ENCODE measurements at regions not wholly inside any gene's neighbourhood (a gene's known extent, or its start where the extent isn't known, plus 50 kb on each side); places are given as distances from the start of the nearest gene placed in this dataset.

DNA sequence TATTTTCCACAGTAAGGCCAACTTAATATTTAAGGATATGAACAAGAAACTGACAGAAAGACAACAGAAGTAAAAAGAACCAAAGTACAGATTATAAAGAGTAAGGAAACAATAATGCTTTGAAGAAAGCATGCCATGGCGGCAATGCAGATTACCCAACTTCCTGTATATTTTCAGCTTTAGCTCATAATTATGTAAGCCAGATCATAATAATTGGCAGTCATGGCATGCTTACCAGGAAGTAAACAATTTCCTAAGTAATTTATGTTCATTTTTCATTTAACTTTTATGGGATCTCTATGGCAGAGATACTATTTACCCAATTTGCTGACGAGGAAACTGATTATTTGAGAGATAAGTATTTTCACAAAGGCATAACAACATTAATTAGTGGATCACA lies 988.7 kb downstream of the HACE1 start:
- H2BK120ac ChIP-seq (replicated peaks; ENCODE audit: low read depth, low read length) = no peak overlapping the region
- H4K91ac ChIP-seq (replicated peaks; ENCODE audit: insufficient read length, low read length) = no peak overlapping the region
- H3K9ac ChIP-seq (replicated peaks in 1 of 4; ENCODE audit: extremely low read depth in 1 of 4, low read depth in 3 of 4, low read length in 3 of 4) = no peak overlapping the region
- H2AK5ac ChIP-seq (ENCODE audit: low read depth, low read length) = no peak overlapping the region
- H3K23me2 ChIP-seq (ENCODE audit: low read depth, low read length) = no peaks in the 10 kb centered on the region
- H4K5ac ChIP-seq (ENCODE audit: insufficient read length, low read depth, low read length) = no peak overlapping the region
- H3K36me3 ChIP-seq (ENCODE audit: control insufficient read depth in 2 of 4, insufficient read depth in 4 of 4, low read length in 3 of 4) = no peaks in the 10 kb centered on the region
- H3K18ac ChIP-seq (ENCODE audit: extremely low read depth, low read length) = no peak overlapping the region
- H3K4me2 ChIP-seq (ENCODE audit: insufficient read depth in 1 of 2, low read depth in 2 of 2, low read length in 2 of 2) = no peak overlapping the region
- DNase-seq (ENCODE audit: low read depth in 1 of 2, low spot score in 2 of 2) (no peak), FAIRE-seq (no peak)
- no peak overlapping the region for H3K23ac ChIP-seq (ENCODE audit: insufficient read length)
- ChIA-PET POLR2A (ENCODE audit: partially characterized antibody) (no interaction called here), CTCF (ENCODE audit: partially characterized antibody) (no interaction called here)
- no peaks in the 10 kb centered on the region for H4K20me1 ChIP-seq (replicated peaks in 1 of 2; ENCODE audit: control insufficient read depth in 1 of 2, insufficient read depth in 2 of 2, low read length in 2 of 2)
- H3K14ac ChIP-seq (ENCODE audit: insufficient read length) = no peak overlapping the region
- no peak overlapping the region for H2BK15ac ChIP-seq (ENCODE audit: low read length)
- no peak overlapping the region for H4K8ac ChIP-seq (ENCODE audit: extremely low read depth, insufficient read depth, low read length)
- H2BK20ac ChIP-seq (ENCODE audit: low read length) = no peak overlapping the region
- H3K79me1 ChIP-seq (ENCODE audit: low read depth, low read length) = no peaks in the 10 kb centered on the region
- H3K4me1 ChIP-seq (replicated peaks in 1 of 4; ENCODE audit: control insufficient read depth in 3 of 4, insufficient read depth in 4 of 4, low read length in 3 of 4) = peaks cover 0 to 6% (median 2%) of the 10 kb centered on the region in 4 experiments; a peak in 3 of 7 replicates
- no peaks in the 10 kb centered on the region for H3K27me3 ChIP-seq (replicated peaks in 1 of 4; ENCODE audit: control insufficient read depth in 3 of 4, extremely low read depth in 1 of 4, insufficient read depth in 3 of 4, low read length in 3 of 4)
- 98% methylated on average over 2 of the region's 2 CpGs; no CpG with 5 or more reads in 1 of the 2 experiments for WGBS, 2 experiments (ENCODE audit: extremely low coverage in 1 of 2, insufficient coverage in 1 of 2, insufficient read length in 1 of 2, insufficient replicate concordance in 2 of 2, low coverage in 1 of 2, low lambda C conversion rate in 2 of 2, missing lambda C conversion rate in 1 of 2)
- H3K79me2 ChIP-seq (ENCODE audit: control insufficient read depth in 1 of 2, insufficient read depth in 2 of 2, low read length in 2 of 2) = no peaks in the 10 kb centered on the region
- no peak overlapping the region for H2BK5ac ChIP-seq (ENCODE audit: low read depth, low read length)
- H3K9me3 ChIP-seq (ENCODE audit: insufficient read depth in 2 of 2, low read depth in 1 of 2, low read length in 1 of 2) = no peaks in the 10 kb centered on the region
- no peak overlapping the region for H3K4me3 ChIP-seq (ENCODE audit: extremely low read depth in 1 of 4, insufficient read depth in 2 of 4, low read depth in 3 of 4, low read length in 4 of 4)
- H2AFZ ChIP-seq (ENCODE audit: low read length) = no peak overlapping the region
- no peak overlapping the region for H3K4ac ChIP-seq (replicated peaks; ENCODE audit: insufficient read length, low read depth, low read length)
- H2BK12ac ChIP-seq (ENCODE audit: low read depth, low read length) = no peak overlapping the region
- H3K56ac ChIP-seq (replicated peaks; ENCODE audit: insufficient read length, low read depth, low read length) = no peak overlapping the region
- H3K27ac ChIP-seq (ENCODE audit: low read depth, low read length) = no peak overlapping the region
- TF ChIP-seq POLR2A (IDR thresholded peaks at IDR 0.05; ENCODE audit: control extremely low read depth in 1 of 2, low read depth in 2 of 2, low read length in 2 of 2) (no peak), SP1 (IDR thresholded peaks at IDR 0.05; ENCODE audit: low read depth, low read length) (no peak), TAF7 (optimal IDR thresholded peaks at IDR 0.05; ENCODE audit: borderline replicate concordance, low read depth, low read length) (no peak), MAX (IDR thresholded peaks at IDR 0.05) (no peak), POU5F1 (IDR thresholded peaks at IDR 0.05; ENCODE audit: low read depth, low read length) (no peak), RXRA (IDR thresholded peaks at IDR 0.05; ENCODE audit: insufficient read depth, low read depth, low read length) (no peak), GABPA (IDR thresholded peaks at IDR 0.05; ENCODE audit: borderline replicate concordance, insufficient read depth, low read length) (no peak), KDM1A (IDR thresholded peaks at IDR 0.05; ENCODE audit: borderline replicate concordance, low read length) (no peak), CHD2 (IDR thresholded peaks at IDR 0.05; ENCODE audit: low read length) (no peak), HDAC2 (IDR thresholded peaks at IDR 0.05; ENCODE audit: borderline replicate concordance in 1 of 2, low read depth in 2 of 2, low read length in 2 of 2) (no peak)
- TF ChIP-seq, protein P1, sequence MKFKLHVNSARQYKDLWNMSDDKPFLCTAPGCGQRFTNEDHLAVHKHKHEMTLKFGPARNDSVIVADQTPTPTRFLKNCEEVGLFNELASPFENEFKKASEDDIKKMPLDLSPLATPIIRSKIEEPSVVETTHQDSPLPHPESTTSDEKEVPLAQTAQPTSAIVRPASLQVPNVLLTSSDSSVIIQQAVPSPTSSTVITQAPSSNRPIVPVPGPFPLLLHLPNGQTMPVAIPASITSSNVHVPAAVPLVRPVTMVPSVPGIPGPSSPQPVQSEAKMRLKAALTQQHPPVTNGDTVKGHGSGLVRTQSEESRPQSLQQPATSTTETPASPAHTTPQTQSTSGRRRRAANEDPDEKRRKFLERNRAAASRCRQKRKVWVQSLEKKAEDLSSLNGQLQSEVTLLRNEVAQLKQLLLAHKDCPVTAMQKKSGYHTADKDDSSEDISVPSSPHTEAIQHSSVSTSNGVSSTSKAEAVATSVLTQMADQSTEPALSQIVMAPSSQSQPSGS (IDR thresholded peaks at IDR 0.05; ENCODE audit: low read length) = no peak
- TF ChIP-seq, protein P2, sequence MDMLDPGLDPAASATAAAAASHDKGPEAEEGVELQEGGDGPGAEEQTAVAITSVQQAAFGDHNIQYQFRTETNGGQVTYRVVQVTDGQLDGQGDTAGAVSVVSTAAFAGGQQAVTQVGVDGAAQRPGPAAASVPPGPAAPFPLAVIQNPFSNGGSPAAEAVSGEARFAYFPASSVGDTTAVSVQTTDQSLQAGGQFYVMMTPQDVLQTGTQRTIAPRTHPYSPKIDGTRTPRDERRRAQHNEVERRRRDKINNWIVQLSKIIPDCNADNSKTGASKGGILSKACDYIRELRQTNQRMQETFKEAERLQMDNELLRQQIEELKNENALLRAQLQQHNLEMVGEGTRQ (IDR thresholded peaks at IDR 0.05; ENCODE audit: low read length) = no peak

All from H1 (cell line).